ENCODE measurements at regions not wholly inside any gene's neighbourhood (a gene's known extent, or its start where the extent isn't known, plus 50 kb on each side); places are given as distances from the start of the nearest gene placed in this dataset.

DNA sequence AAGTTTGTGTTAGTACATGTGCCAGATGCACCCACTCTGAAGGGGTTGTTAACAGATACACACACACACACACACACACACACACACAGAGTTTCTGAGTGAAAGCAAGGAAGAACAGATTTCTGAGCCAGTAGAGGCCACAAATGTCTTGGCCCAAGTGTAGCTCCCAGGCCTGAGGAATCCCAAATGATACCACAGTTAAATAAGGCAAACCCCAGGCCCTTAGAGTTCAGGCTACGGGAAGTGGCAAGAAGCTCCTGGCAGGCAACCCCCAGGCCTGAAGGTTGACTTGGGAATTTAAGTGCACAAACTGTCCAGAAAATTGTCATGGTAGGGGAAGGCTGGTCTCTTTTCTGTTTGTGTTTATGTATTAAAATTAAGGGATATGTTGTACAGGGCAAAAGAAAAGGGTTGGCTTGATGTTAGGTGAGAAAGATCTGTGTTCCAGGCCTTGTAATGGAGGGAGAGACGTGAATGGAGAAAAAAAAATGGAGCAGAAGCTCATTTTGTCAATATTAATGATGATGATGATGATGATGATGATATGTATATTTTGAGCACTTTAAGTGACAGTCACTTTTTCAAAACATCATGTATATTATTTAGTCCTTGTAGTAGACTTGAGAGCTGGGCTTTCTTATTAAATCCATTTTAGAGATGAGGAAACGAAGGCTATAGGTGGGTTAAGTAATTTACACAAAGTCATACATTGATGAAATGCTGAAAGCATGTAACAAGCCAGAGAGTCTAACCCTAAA, 317.0 kb upstream of the JAG1 start:
- no peak for DNase-seq (ENCODE audit: low read depth in 2 of 2)

DNA sequence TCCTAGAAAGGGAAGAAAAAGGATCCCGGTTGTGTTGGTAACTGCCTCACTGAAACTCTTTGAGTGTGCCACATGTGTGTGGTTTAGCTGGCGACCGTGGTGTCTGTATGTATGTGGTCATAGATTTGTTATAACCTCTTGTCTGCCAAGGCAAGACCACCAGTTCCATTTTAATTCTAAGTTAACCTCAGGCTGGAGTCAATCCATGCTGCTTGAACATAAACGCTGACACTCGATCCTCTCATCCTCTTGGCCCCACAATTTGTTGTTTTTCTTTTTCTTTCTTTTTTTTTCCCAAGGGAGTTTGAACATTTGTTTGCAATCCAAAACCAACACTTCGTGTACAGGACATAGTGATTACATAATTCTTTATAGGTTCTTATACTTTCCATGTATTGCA, 318.9 kb upstream of the JAG1 start:
- DNase-seq (ENCODE audit: low read depth in 2 of 2): no peak

- DNase-seq (ENCODE audit: low read depth in 2 of 2): no peak
Measured at GRCh38 chr20:10994991-10995700, 321.3 kb upstream of the JAG1 start.

DNA sequence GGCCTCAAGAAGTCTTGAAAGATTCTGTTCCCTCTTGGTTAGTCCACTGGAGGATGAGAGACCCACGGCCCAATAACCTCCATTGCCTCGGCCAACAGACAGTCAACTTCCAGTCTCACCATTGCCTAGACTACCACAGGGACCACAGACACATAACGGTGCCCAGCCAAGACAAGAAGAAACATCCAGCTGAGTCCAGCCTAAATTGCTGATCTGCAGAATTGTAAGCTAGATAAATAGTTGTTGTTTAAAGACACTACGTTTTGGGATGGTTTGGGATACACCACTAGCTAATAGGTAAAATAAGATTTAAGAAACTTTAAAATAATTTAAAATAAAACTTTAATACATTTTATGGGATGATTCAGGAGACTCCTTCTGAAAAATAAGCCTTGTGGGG, 324.7 kb upstream of the JAG1 start:
- no peak for DNase-seq (ENCODE audit: low read depth in 2 of 2)

GRCh38 chr20:11000416-11000815, 326.6 kb upstream of the JAG1 start:
- DNase-seq (ENCODE audit: low read depth in 2 of 2): no peak

- DNase-seq (ENCODE audit: low read depth in 2 of 2): no peak
Measured at GRCh38 chr20:11001302-11001701, 327.5 kb upstream of the JAG1 start.

DNA sequence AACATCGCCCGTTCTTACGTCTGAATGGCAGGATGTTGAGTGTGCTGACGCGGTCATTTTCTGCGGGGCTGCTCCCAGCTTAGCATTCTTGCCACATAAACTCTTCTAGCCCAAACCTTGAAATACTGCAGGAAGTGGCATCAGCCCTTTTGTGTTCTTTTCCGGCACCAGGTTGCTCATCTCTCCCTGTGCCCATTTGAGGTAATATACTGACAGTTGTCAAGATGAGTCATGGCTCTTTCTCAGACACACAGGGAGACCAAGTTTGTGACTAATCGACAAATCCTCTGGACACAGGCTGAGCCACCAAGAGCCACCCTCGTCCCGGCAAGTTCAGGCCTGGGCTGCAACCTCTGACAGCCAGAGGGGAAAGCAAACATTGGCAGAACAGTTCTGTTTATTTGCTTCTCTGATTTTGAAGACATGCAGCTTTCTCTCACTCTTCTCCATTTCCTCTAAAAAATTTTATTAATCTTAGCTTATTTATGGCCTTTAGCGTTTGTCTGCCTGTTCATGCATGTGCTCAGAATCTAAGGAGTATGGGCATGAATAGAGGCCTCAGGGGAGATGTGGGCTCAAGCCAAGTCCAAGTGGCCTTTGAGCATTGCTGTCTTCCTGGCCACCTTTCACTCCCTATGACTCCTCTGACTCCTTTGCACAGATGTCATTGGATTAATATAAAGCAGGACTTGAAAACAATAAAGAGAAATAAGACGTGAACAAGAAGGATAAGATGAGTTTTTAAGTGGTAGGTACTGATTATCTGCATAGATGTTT, 328.2 kb upstream of the JAG1 start:
- no peak for DNase-seq (ENCODE audit: low read depth in 2 of 2)

GRCh38 chr20:11003341-11003740, 329.5 kb upstream of the JAG1 start:
- DNase-seq (ENCODE audit: low read depth in 2 of 2): no peak

- DNase-seq (ENCODE audit: low read depth in 2 of 2): no peak
Measured at GRCh38 chr20:11008444-11009033, 334.7 kb upstream of the JAG1 start.

GRCh38 chr20:11011653-11012052, 337.9 kb upstream of the JAG1 start:
- no peak for DNase-seq (ENCODE audit: low read depth in 2 of 2)

- no peak for DNase-seq (ENCODE audit: low read depth in 2 of 2)
Measured at GRCh38 chr20:11012975-11013374, 339.2 kb upstream of the JAG1 start.

- DNase-seq (ENCODE audit: low read depth in 2 of 2): no peak
Measured at GRCh38 chr20:11013801-11014200, 340.0 kb upstream of the JAG1 start.

DNA sequence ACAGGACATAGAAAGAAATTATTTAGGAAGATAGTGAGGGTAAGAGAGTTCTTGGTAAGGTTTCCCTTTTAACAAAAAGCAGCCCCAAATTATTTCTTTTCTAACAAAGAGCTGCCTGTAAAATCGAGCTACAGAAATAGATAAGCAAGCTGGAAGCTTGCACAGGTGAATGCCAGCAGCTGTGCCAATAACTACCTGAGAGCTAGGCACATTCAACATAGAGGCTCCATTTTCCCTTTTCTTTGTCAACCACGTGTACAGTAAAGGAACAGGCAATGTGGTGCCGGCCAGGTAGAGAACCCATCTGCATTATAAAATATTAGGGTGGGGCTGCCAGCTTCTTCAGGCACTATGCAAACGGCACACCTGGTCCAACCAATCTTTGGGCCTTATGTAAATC, 341.6 kb upstream of the JAG1 start:
- DNase-seq (ENCODE audit: low read depth in 2 of 2): no peak

- no peak for DNase-seq (ENCODE audit: low read depth in 2 of 2)
Measured at GRCh38 chr20:11017446-11017845, 343.6 kb upstream of the JAG1 start.

- DNase-seq (ENCODE audit: low read depth in 2 of 2): no peak
Measured at GRCh38 chr20:11018668-11019170, 344.9 kb upstream of the JAG1 start.

DNA sequence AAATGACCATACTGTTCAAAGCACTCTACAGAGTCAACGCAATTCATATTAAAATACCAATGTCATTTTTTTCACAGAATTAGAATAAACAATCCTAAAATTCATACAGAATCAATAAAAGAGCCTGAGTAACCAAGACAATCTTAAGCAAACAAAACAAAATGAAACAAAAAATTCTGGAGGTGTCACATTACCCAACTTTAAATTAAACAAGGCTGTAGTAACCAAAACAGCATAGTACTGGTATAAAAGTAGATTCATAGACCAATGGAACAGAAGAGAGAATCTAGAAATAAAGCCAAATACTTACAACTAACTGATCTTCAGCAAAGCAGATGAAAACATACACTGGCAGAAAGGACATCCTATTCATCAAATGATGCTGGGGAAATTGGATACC, 346.9 kb upstream of the JAG1 start:
- no peak for DNase-seq (ENCODE audit: low read depth in 2 of 2)

DNA sequence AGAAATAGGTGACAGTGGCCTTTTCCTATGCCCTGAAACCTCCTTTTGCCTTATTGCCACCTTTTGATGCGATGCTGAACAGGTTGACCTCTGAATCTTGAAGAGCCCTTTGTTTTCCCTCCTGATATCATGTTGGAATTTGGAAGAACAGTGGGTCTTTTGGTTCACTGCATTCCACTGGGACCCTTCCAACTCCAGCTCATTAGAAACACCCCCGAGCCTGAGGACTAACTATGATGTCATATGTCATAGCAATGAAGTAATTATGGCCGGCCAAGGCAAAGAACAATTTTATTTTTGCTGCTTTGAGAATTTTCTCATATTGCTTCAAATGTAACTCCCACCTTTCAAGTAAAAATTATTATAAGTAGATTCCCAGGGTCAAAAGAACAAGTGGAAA, 353.4 kb upstream of the JAG1 start:
- no peak for DNase-seq (ENCODE audit: low read depth in 2 of 2)

DNA sequence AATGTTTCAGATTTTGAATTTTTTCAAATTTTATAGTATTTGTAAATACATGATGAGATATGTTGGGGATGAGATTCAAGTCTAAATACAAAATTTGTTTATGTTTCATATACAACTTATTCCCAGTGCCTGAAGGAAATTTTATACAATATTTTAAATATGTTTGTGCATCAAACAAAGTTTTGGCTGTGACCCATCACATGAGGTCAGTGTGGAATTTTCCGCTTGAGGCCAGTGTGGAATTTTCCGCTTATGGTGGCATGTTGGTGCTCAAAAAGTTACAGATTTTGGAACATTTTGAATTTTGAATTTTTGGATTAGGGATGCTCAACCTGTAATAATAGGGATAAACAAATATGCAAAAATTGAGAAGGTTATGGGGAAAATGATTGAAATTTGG, 356.6 kb upstream of the JAG1 start:
- DNase-seq (ENCODE audit: low read depth in 2 of 2): no peak

- DNase-seq (ENCODE audit: low read depth in 2 of 2): no peak
Measured at GRCh38 chr20:11031300-11031699, 357.5 kb upstream of the JAG1 start.

- no peak for DNase-seq (ENCODE audit: low read depth in 2 of 2)
Measured at GRCh38 chr20:11032611-11033010, 358.8 kb upstream of the JAG1 start.

GRCh38 chr20:11034025-11034424, 360.2 kb upstream of the JAG1 start:
- DNase-seq (ENCODE audit: low read depth in 2 of 2): no peak

DNA sequence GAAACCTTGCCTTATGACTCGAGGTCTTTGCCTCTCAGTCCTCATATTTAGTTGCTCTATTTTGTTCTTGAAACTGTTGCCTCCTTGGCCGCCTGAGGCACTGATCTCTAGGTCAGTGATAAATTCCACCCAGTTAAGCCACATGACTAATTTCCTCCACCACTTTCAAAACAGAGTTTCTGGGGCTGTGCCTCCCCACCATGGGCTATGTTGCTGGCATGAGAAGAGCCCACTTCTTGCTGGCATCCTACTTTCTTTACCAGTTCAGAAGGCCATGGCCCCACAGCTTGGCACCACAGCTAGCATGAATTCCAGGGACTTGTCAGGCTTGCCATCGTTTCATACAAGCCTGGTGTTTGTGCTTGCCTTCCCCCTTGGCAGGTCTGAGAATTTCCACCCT, 361.4 kb upstream of the JAG1 start:
- DNase-seq (ENCODE audit: low read depth in 2 of 2): no peak
